Vagina (tissue), 2 donors: ENCODE measurements at regions not wholly inside any gene's neighbourhood (a gene's known extent, or its start where the extent isn't known, plus 50 kb on each side); places are given as distances from the start of the nearest gene placed in this dataset.

Experiments used
- CTCF ChIP-seq, 3 experiments: fragments of 450-650 bp in 2 of 3; fragments of 200-600 bp in 1 of 3; sonication (generic) in 1 of 3; IDR thresholded peaks; one replicate each; pipeline ENCODE4 v1.5.1; 2017 to 2019; ENCODE audit warnings: antibody characterized with exemption in 3 of 3, mild to moderate bottlenecking in 2 of 3, moderate library complexity in 2 of 3
- POLR2AphosphoS5 ChIP-seq, 2 donors: sonication (generic); formaldehyde crosslinking; IDR thresholded peaks; one replicate each; pipeline ENCODE4 v1.9.0; 2017; ENCODE audit warnings: antibody characterized with exemption in 2 of 2, mild to moderate bottlenecking in 2 of 2, low read depth in 1 of 2; ENCODE audit not compliant: insufficient read depth in 1 of 2

DNA sequence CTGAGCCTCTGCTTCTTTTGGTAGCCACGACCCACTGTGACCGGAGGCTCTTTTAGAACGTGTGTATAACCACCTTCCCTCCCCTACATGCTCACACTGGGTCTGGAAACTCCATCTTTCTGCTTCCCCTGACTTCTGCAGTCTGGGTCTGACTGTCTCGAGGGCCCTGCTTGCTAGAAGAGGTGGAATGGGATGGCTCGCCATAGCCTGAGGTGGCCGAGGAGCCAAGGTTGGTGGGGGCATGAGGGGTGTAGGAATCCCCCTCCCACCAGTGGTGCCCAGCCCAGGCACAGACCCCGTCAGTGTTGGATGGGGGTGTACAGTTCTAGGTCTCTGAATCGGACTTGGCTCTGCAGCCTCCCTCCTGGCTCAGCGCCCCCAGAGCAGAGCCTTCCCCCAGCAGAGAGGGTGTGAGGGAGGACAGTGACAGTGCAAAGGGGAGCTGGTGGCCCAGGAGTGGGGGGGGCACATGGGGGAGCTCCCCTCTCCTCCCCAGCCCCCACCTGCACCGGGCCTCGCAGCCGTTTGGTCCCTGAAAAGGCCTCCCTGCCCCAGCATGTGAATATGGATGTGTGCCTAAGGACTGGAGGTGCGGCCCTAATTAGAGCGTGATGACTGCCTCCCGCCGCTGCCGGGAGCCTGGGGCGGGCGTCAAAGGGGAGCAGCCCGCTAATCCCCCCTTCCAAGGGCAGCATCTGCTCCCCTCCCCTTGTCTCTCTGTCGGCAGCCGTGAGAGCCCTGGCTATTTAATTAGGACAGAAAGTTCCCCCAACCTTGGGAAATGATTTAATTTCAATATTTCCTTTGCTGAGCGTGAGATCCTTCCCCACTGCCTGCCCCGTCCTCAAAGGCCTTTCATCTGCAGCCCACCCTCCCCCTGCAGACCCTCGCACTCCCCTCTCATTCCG is 196.2 kb upstream of the C14orf180 start:
- TF ChIP-seq CTCF (IDR thresholded peaks at IDR 0.05) (no peak), POLR2AphosphoS5 (IDR thresholded peaks at IDR 0.05; ENCODE audit: insufficient read depth in 1 of 2, low read depth in 1 of 2) (no peak)
